ENCODE measurements at regions not wholly inside any gene's neighbourhood (a gene's known extent, or its start where the extent isn't known, plus 50 kb on each side); places are given as distances from the start of the nearest gene placed in this dataset.

GRCh38 chr10:128336401-128336800, 210.2 kb upstream of the MKI67 start:
- TF ChIP-seq CTCF (IDR thresholded peaks at IDR 0.05; ENCODE audit: low read depth, low read length) (no peak), EZH2phosphoT487 (IDR thresholded peaks at IDR 0.05; ENCODE audit: low read depth) (no peak)

Data from OCI-LY3 (cell line).